ENCODE measurements at regions not wholly inside any gene's neighbourhood (a gene's known extent, or its start where the extent isn't known, plus 50 kb on each side); places are given as distances from the start of the nearest gene placed in this dataset.
A peak's percentile ranks its signal among the peaks of the same experiment; 100 is the strongest.

DNA sequence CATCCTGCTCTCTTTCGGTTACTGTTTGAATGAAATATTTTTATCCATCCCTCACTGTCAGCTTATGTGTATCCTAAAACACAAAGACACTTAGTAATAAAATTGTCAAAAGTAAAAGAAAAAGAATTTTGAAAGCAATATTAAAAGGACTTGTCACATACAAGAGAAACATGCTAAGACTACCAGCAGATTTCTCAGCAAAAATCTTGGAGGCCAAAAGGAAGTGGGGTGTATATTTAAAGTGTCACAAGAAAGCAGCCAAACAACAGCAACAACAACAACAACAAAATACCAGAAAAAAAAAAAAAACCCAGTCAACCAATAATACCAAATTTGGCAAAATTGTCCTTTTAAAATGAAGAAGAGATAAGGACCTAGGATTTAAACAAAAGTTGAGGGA is 678.7 kb upstream of the TYRP1 start:
- Histone ChIP-seq H3K4me1 (ENCODE audit: control insufficient read depth, insufficient read depth, low read length) (no peaks in the 10 kb centered on the region), H3K27ac (ENCODE audit: extremely low read depth, low read depth, low read length) (no peak overlapping the region), H3K4me3 (ENCODE audit: low read depth, low read length) (no peak overlapping the region), H3K36me3 (ENCODE audit: control insufficient read depth in 2 of 2, insufficient read depth in 1 of 2, low read length in 2 of 2) (no peaks in the 10 kb centered on the region), H3K9me3 (ENCODE audit: control insufficient read depth, insufficient read depth, low read depth, low read length) (no peaks in the 10 kb centered on the region)
- TF ChIP-seq ZXDB (tag by site-specific recombination; IDR thresholded peaks at IDR 0.05) (no peak), SETDB1 (IDR thresholded peaks at IDR 0.05; ENCODE audit: insufficient read length, low read length) (peak; percentile 82), GLI4 (tag by site-specific recombination; IDR thresholded peaks at IDR 0.05) (no peak), ZNF140 (tag by site-specific recombination; IDR thresholded peaks at IDR 0.05) (no peak), ZNF23 (tag by site-specific recombination; IDR thresholded peaks at IDR 0.05; ENCODE audit: borderline replicate concordance) (no peak), ZNF791 (tag by site-specific recombination; IDR thresholded peaks at IDR 0.05) (peak; percentile 95), ZNF155 (tag by site-specific recombination; IDR thresholded peaks at IDR 0.05) (no peak), ZNF501 (tag by site-specific recombination; IDR thresholded peaks at IDR 0.05) (no peak), TRIM28 (IDR thresholded peaks at IDR 0.05; ENCODE audit: borderline replicate concordance, low read length) (peak; percentile 74; the same call in 1 of the 2 replicates), ZNF776 (tag by site-specific recombination; IDR thresholded peaks at IDR 0.05; ENCODE audit: borderline replicate concordance) (no peak), ZNF626 (tag by site-specific recombination; IDR thresholded peaks at IDR 0.05) (no peak)
- TF ChIP-seq, protein P1, sequence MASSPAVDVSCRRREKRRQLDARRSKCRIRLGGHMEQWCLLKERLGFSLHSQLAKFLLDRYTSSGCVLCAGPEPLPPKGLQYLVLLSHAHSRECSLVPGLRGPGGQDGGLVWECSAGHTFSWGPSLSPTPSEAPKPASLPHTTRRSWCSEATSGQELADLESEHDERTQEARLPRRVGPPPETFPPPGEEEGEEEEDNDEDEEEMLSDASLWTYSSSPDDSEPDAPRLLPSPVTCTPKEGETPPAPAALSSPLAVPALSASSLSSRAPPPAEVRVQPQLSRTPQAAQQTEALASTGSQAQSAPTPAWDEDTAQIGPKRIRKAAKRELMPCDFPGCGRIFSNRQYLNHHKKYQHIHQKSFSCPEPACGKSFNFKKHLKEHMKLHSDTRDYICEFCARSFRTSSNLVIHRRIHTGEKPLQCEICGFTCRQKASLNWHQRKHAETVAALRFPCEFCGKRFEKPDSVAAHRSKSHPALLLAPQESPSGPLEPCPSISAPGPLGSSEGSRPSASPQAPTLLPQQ (tag by site-specific recombination; IDR thresholded peaks at IDR 0.05): no peak
- ChIA-PET CTCF (no interaction called here), POLR2A (no interaction called here)

DNA sequence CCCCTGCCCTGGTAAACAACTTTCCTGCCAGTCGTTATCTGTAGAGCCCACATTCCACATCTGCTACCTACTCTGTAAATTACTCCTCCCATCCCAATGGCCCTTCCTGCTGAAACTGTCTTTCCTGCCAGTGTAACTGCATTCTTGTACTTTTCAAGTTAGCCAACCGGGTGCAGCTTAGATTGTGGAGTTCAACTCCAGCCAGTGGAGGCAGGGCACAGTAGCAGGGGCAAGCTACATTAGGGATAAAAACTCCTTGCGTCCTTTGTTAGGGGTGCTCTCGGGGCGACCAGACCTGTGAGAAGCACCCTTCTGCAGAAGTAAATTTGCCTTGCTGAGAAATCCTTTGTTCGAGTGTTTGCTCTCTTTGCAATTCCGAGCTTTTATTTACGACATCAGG is 639.0 kb upstream of the TYRP1 start:
- peak; percentile 84 for TF ChIP-seq SETDB1 (IDR thresholded peaks at IDR 0.05; ENCODE audit: insufficient read length, low read length)
- no peak for TF ChIP-seq ZNF701 (tag by site-specific recombination; IDR thresholded peaks at IDR 0.05)
- no peak for TF ChIP-seq ZNF548 (tag by site-specific recombination; IDR thresholded peaks at IDR 0.05)
- TF ChIP-seq ZNF274 (IDR thresholded peaks at IDR 0.05; ENCODE audit: low read length): no peak
- TF ChIP-seq ZNF274 (tag by site-specific recombination; IDR thresholded peaks at IDR 0.05; ENCODE audit: borderline replicate concordance): no peak
- no peak for TF ChIP-seq ZNF239 (tag by site-specific recombination; IDR thresholded peaks at IDR 0.05)
- TF ChIP-seq TRIM28 (IDR thresholded peaks at IDR 0.05; ENCODE audit: borderline replicate concordance, low read length): peak; percentile 85; the same call in 1 of the 2 replicates
- Histone ChIP-seq H3K9me3 (ENCODE audit: control insufficient read depth, insufficient read depth, low read depth, low read length) (no peaks in the 10 kb centered on the region), H3K4me1 (ENCODE audit: control insufficient read depth, insufficient read depth, low read length) (no peaks in the 10 kb centered on the region), H3K27ac (ENCODE audit: extremely low read depth, low read depth, low read length) (no peak overlapping the region), H3K4me3 (ENCODE audit: low read depth, low read length) (no peak overlapping the region), H3K36me3 (ENCODE audit: control insufficient read depth in 2 of 2, insufficient read depth in 1 of 2, low read length in 2 of 2) (no peaks in the 10 kb centered on the region)
- ChIA-PET CTCF (interaction anchor here (0.7 kb wide), 1 partner anchor 568 kb away, joined by 4 read pairs; no protein-coding TSS in a partner anchor), POLR2A (no interaction called here)

DNA sequence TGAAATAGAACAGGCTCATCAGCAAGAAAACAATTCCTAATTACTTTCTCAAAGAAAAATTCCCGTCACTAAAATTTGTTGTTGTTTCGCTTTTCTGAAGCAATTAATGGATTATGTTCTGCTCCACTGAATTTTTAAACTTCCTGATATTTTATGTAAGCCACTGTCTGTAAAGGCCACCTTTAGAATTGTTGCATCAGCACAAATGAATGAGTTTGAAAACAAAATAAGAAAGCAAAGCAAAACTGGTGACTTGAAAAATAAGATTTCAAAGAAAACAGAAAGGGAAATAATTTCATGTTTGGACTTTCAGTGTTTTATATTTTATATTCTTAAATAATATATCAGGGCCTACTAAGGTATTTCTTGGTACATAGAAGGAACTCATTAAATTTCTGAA is 636.3 kb upstream of the TYRP1 start:
- TF ChIP-seq, protein P2, sequence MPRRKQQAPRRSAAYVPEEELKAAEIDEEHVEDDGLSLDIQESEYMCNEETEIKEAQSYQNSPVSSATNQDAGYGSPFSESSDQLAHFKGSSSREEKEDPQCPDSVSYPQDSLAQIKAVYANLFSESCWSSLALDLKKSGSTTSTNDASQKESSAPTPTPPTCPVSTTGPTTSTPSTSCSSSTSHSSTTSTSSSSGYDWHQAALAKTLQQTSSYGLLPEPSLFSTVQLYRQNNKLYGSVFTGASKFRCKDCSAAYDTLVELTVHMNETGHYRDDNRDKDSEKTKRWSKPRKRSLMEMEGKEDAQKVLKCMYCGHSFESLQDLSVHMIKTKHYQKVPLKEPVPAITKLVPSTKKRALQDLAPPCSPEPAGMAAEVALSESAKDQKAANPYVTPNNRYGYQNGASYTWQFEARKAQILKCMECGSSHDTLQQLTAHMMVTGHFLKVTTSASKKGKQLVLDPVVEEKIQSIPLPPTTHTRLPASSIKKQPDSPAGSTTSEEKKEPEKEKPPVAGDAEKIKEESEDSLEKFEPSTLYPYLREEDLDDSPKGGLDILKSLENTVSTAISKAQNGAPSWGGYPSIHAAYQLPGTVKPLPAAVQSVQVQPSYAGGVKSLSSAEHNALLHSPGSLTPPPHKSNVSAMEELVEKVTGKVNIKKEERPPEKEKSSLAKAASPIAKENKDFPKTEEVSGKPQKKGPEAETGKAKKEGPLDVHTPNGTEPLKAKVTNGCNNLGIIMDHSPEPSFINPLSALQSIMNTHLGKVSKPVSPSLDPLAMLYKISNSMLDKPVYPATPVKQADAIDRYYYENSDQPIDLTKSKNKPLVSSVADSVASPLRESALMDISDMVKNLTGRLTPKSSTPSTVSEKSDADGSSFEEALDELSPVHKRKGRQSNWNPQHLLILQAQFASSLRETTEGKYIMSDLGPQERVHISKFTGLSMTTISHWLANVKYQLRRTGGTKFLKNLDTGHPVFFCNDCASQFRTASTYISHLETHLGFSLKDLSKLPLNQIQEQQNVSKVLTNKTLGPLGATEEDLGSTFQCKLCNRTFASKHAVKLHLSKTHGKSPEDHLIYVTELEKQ (tag by site-specific recombination; IDR thresholded peaks at IDR 0.05; ENCODE audit: borderline replicate concordance): no peak
- TF ChIP-seq GLI4 (tag by site-specific recombination; IDR thresholded peaks at IDR 0.05): no peak

More for the DNA sequence above, 636.3 kb upstream of the TYRP1 start:
- Histone ChIP-seq H3K27ac (ENCODE audit: extremely low read depth, low read depth, low read length) (no peak overlapping the region), H3K4me1 (ENCODE audit: control insufficient read depth, insufficient read depth, low read length) (no peaks in the 10 kb centered on the region), H3K4me3 (ENCODE audit: low read depth, low read length) (no peak overlapping the region), H3K36me3 (ENCODE audit: control insufficient read depth in 2 of 2, insufficient read depth in 1 of 2, low read length in 2 of 2) (no peaks in the 10 kb centered on the region), H3K9me3 (ENCODE audit: control insufficient read depth, insufficient read depth, low read depth, low read length) (no peaks in the 10 kb centered on the region)
- ChIA-PET CTCF (no interaction called here), POLR2A (no interaction called here)

Measured in HEK293 (cell line).